CD4-positive, alpha-beta T cell treated with Interleukin-15 for 1 hour (primary cell): ENCODE measurements at regions not wholly inside any gene's neighbourhood (a gene's known extent, or its start where the extent isn't known, plus 50 kb on each side); places are given as distances from the start of the nearest gene placed in this dataset.
"Not testable (repeated sequence)": the region's sequence is repeated elsewhere in the genome, so short reads cannot be mapped to it uniquely, and the experiment has no call there.

Experiments used
- DNase-seq: peaks from one replicate; pipeline ENCODE4 v3.0.0-alpha.2; 2020

DNA sequence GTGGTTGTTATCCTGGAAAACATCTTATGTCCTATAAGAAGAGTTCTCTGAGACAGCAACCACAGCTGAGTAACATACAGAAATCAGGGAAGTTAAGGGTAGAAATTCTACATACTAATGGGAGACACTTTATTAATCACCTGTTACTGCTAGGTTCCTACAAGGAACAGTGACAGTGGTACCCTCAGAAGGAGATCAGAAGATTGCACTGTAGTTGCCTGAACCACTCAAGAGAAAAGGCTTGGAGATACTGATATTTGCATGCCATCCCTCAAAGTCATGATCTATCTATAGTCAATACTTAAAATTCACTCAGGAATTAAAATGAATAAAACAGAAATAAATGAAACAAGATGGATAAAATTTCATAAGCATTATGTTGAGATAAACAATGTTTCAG, 136.0 kb downstream of the LMLN start:
- DNase-seq: no peak

DNA sequence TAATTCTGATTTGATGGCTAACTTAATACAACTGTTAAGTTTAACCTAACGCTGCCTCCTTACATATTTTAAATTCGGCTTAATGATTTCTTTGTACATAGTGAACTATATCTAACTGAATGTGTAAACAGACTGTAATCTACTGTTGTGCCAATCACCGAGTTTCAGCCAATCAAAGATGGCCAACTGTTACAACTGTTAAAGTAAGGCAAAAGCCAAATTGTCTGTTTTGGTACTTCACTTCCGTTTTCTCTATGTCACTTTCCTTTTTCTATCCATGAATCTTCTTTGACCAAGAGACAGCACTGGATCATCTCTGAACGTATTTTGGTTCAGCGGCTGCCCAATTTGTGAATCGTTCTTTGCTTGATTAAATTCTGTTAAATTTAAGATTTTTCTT, 137.0 kb downstream of the LMLN start:
- no peak for DNase-seq

DNA sequence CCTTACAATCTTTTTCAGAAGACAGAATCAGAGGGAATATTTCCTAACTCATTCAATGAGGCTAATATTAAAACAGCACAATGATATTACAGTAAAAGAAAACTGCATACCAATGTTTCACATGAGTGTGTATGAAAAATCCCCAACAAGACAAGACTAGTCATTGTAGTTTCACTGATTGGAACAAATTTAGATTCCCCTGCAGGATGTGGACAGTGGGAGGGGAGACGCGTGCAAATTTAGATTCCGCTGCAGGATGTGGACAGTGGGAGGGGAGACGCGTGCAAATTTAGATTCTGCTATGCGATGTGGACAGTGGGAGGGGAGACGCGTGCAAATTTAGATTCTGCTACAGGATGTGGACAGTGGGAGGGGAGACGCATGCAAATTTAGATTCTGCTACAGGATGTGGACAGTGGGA, 138.7 kb downstream of the LMLN start:
- peak; percentile 44 for DNase-seq

DNA sequence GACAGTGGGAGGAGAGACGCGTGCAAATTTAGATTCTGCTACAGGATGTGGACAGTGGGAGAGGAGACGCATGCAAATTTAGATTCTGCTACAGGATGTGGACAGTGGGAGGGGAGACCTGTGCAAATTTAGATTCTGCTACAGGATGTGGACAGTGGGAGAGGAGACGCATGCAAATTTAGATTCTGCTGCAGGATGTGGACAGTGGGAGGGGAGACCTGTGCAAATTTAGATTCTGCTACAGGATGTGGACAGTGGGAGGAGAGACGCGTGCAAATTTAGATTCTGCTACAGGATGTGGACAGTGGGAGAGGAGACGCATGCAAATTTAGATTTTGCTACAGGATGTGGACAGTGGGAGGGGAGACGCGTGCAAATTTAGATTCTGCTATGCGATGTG, 143.1 kb downstream of the LMLN start:
- not testable (repeated sequence) for DNase-seq

DNA sequence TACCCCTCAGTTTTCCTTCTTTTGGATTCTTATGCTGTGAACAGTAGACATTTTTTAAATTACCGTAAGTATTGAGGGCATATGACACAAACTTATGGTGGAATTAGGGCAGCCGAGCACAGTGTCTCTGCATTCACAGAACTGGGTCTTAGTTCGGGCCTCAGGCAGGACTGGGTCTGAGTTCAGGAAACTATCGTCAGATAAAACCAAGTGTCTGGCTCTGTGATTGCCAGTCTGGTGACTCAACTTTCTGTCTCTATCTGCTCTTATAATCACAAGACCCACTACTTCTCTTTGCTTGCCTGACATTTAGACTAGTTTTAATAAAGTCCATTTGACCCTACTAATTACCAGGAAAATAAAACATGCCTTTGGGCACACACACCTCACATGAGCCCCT, 146.2 kb downstream of the LMLN start:
- DNase-seq: no peak

DNA sequence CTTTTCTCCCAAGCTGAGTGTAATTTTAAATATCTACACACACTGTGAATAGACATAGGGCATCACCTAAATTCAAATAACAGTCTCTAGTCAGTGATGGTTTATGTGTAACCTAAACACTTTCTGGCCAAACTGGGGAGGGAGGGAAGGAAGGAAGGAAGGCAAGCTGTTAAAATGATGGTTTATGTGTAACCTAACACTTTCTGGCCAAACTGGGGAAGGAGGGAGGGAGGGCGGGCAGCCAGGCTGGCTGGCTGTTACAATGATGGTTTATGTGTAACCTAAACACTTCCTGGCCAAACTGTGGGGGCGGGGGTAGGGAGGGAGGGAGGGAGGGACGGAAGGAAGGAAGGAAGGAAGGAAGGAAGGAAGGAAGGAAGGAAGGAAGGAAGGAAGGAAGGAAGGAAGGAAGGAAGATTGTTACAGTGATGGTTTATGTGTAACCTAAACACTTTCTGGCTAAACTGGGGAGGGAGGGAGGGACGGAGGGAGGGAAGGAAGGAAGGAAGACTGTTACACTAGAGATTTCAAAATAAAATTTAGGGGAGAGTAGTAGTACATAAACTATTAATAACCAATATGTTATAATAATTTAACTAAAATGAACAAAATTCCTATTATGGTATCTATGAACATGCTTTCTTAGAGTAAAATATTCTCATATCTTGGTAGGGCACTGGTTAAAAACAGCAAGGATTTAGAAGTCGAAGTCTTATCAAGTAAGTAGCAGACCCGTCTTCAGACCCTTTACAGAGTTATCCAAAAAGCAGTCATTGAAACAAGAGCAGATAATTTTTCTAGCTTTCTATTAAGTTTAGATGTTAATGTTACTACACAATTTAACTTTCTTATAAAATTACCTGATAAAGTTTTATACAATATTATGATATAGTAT, 148.1 kb downstream of the LMLN start:
- no peak for DNase-seq

DNA sequence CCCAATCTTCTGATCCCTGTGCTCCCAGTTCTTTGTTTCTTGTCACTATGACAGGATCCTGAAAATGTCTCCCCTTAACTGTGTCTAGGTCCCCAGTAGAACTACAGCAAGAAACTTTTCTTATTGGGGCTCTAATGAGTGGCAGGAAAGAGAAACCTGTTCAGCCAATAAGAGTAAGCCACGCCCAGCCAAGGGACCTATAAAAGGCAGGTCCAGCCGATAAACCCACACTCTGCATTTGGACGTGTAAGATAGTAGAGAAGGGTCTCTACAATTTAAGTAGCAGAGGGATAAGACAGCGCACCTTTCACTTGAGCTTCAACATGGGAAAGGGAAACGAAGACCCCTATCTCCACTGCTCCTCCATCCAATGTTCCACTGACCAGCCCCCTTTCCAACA, 149.9 kb downstream of the LMLN start:
- DNase-seq: no peak

DNA sequence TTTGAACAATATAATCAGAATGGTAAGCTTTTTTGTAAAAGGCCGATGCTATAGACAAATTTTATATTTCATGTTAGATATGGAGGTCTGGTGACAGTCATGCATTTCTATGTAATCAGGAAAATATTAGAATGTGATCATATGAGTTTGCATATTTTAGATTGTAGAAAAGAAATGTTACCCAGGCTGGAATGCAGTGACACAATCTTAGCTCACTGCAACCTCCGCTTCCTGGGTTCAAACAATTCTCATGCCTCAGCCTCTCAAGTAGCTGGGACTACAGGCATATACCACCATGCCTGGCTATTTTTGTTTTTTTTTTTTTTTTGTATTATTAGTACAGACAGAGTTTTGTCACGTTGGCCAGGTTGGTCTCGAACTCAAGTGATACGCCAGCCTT, 152.0 kb downstream of the LMLN start:
- DNase-seq: no peak

DNA sequence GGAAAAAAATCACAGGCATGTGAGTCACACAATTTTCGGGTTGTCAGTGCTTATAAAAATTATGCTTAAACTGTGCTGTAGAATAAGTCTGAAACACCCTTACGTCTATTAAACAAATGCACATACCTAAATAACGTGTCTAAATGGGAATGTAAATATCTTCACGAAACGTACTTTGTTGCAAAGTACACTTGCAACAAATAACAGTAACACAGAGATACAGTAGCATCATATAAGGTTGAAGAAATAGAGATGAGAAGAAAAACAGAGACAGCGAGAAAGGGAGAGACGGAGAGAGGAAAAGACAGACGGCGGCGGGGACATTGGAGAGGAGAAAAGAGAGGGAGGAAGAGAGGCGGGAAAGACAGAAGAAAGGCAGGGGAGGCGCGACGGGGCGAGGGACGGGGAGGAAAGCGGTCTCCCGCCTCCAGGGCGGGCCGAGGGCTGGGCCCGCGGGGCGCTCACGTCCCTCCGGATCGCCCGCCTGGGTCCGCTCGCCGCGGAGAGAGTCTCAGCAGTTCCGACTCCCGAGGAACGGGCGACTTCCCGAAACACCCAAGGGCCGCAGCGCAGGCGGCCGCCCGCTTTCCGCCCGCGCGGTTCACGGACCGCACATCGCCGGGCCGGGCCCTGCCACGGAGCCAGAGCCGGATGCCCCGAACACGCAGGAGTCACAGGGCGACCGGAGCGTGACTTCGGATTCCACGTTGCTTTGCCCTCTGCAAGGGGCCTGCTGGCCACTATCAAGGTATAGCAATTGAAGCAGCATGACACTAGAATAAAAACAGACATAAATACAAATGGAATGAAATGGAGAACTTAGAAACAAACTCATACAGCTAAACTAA, 153.4 kb downstream of the LMLN start:
- peak; percentile 19 for DNase-seq

DNA sequence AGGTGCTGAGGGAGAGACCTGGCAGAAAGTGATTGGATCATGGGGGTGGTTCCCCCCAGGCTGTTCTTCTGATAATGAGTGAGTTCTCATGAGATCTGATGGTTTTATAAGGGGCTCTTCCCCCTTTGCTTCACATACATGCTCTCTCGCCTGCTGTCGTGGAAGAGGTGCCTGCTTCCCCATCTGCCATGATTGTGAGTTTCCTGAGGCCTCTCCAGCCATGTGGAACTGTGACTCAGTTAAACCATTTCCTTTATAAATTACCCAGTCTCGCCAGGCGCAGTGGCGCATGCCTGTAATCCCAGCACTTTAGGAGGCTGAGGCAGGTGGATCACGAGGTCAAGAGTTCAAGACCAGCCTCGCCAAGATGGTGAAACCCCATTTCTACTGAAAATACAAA, 154.5 kb downstream of the LMLN start:
- DNase-seq: not testable (repeated sequence)

DNA sequence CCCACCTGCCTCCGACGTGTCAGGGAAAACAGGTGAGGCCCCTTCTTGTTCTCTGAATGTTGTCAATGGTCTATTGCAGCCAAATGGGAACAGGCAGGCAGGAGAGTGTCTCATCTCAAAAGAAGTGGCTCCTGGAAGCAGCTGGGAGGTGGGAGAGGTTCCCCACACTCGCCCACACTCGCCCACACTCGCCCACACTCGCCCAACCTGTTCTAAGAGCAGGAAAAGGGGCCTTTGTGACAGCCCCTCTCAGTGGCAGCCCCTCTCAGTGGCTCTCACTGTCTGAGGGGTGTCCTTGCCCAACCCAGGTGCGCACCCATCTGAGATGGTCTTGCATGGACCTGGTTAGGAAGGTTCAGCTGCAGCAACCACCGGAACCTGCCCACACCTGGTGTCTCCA, 162.2 kb downstream of the LMLN start:
- DNase-seq: not testable (repeated sequence)

DNA sequence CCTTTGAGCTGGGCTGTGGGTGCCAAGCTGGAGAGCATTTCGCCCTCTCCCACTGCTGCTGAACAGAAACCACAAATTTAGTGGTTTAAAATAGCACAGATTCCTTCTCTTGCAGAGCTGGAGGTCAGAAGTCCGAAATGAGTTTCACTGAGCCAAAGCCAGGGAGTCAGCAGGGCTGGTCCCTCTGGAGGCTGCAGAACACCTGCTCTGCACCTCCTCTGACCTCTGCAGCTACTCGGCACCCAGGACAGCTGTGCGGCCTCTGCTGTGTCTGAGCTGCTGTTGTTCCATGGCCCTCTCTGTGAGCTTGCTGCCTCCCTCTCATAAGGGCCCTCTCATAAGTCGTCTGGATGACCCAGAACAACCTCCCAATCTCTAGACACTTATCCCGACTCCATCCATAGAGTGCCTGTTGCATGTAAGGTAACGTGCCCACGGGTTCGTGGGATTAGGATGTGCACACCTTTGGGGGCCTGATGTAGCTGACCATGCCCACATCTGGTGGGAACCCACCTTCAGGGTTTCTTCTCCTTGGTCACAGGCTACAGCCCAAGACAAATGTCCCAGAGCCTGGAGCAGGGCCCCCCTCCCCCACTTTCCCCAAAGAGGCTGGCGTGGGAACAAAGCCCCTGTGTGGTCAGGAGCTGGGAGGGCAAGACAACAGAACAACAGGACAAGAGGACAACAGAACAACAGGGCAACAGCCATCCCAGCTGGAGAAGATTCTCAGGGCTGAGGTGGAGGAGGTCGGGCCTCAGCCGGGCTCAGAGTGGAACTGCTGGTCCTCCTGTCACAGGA, 177.2 kb downstream of the LMLN start:
- DNase-seq: not testable (repeated sequence)

DNA sequence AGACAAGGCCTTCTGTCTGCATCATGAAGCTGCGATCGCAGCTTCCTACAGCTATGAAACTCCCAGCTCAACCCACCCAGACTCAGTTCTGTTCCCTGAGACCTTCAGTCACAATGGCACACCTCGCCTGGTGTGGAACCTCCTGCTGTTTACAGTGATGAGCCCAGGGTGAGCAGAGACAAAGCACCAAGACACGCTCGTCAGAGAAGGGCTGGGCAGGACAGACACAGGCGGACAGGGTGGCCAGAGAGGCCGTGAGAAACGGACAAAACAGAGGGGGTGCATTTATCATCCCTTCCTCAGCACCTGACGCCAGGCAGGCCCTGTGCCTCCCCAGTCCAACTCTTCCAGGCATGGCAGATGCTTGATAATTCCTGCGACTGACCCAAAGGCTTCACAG, 178.2 kb downstream of the LMLN start:
- not testable (repeated sequence) for DNase-seq

DNA sequence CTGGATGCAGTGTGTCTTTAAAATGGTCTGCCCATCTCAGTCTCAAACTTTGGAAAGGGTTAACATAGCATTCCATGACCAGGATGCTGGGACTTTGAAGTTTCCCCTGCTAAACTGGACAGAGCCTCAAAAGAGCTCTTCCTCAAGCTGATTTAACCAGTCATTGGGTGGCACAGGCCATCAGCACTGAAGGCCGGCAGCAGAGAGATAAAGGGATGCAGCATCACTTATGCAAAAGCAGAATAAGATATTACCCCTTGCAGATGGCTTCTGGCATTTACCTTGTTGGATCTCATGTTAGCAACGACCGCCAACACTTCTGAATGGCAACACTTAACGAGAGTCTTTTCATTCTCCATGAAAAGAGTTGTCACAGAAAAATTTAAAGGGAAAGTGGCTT, 179.0 kb downstream of the LMLN start:
- not testable (repeated sequence) for DNase-seq

DNA sequence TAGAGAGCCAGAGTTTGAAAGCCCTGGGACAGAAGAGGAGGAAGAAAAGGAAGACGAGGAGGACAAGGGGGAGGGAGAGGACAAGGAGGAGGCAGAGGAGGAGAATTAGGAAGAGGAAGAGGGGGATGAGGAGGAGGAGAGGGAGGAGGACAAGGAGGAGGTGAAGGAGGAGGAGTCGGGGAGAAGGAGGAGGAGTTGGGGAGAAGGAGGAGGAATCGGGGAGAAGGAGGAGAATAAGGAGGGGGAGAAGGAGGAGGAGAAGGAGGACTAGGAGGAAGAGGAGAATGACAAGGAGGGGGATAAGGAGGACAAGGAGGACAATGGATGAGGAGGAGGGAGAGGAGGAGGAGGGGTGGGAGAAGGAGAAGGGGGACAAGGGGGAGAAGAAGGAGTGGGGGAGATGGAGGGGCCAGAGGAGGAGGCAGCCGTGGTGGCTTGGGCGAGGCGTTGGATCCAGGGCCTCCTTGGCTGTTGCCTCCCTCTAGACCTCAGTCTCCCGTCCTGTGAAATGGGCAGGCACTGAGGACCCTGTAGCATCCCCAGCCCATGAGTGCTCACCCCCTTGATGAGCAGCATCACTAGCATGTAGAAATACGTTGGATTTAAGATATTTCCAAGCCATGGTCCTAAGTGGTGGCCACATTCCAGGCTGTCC, 179.6 kb downstream of the LMLN start:
- DNase-seq: not testable (repeated sequence)

DNA sequence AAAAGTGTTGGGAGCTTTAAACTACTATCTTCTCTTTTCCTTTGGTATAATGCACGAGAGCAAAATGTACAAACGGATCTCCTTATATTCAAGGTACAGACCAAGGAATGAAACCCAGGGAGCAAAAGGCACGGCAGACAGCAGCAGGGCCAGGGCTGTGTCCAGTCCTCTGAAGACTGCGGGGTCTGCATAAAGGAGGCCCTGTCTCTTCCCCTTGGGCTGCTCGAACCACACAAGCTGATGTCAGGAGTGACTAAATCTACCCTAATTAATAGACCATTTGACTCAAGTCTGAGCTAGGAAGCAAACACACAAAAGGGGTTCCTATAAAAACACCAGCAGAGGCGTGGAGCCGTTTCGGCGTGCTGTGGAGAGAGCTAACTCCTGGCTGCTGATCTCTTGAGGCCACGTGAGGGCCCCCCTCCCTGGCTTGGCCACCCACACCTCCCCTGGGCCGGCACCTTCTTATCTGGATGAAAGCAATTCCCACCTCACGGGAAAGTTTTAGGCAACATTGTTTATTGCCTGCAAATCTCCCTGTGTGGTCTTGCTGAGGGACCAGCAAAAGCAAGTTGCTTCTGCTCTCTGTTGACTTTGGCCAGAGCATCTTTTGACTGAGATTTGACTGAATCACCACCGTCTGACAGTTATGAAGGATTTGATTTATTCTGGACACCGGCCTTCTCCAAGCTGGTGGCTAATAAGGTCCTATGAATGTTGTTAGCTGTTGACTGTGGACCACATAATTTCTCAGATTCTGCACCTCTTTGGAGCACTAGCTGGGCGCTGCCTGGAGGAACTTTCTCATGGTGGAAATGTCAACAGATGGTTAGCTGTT, 183.5 kb downstream of the LMLN start:
- not testable (repeated sequence) for DNase-seq

DNA sequence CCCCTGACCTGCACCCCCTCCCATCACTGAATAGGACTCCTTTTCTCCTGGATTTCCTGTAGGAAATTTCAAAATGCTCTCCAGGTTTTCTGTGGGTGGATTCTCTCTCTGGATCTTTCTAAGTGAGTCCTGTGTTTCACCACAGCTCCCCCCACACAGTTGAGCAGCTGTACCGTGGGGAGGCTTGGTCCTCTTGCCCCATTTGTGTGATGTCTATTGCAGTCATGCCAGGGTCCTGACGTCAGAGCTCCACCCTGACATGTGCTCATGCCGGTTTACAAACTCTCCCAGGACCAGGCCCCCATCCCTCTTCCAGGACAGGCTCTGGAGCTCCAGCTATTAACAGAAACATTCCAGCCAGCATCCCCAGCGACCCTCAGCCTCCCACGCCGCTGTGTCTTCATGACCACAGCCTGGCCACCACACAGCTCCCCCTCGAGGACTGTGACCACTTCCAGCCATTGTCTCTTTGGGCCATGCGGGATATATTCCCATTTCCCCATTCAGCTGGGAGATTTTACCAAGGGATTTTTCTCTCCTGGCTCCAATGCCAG, 185.3 kb downstream of the LMLN start:
- DNase-seq: not testable (repeated sequence)

DNA sequence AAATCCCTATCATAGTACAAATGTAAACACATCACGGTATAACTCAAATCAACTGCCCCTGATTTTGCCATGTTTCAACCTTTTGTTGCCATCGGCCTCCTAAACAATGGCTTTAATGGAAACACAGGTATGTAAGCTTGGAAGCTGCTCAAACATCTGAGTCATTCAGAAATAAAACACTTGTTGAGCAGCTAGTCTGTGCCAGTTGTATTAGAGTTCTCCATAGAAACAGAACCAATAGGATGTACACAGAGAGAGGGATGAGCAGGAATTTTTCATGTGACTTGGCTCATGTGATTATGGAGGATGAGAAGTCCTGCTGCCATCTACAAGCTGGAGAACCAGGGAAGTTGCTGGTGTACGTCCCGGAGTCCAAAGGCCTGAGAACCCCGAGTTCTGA, 186.1 kb downstream of the LMLN start:
- DNase-seq: not testable (repeated sequence)

DNA sequence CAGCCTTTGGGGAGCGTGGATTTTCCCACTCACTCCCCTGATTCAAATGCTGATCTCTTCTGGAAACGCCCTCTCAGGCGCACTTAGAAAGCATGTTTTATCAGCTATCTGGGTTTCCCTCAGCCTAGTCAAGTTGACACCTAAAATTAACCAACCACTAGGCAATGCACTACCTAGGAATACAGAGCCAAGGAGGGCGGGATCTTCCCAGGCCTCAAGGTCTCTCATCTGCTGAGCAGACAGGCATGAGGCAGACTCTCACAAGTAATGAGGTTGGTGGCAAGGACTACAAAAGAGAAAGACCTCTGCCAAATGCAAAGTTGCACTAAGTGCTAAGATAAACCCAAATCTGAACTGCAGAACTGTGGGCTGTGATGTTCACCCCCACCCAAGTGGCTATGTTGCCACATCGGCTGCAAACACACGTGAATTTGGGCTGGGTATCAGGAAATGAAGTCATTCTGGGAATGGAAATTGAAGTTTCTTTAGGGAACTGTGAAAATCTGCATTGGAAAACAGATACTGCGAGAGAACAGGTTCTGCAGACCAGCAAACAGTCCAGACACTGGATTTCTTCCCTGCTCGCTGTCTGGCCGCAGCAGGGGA, 186.6 kb downstream of the LMLN start:
- not testable (repeated sequence) for DNase-seq

DNA sequence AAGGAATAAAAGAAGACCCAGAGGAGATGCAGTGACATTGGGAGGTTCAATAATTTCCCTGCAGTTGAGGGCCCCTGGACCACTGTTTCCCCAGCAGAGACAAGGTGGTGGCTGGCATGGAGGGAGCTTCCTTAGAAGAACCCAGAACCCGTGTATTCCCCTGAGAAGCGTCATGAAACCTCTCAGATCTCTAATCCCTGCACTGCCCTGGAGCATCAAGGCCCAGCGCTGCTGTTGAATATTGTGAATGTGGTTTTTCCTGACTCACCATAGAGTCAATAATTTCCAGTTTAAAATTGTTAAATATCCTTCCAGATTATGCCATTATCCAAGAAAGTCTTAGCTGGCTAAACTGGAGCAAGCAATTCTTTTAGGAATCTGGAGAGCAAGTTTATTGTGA, 187.2 kb downstream of the LMLN start:
- DNase-seq: not testable (repeated sequence)

DNA sequence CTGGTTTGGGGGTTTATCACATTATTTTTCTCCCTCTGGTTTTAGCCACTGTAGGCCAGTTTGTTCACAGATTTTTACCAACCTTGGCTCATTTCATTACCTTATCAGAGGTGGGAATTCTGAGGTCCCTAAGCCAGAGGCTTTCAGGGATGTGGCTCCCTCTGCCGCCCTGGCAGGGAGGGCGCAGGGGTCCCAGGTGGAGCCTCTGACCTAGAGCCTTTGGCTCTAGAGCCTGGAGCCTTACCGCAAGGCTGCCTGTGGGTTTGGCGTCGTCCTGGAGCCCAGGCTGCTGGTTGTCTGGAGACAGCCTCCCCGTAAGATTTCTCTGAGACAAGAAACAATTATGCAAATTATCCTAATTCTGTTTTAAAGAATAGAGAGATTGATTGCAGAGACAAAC, 188.0 kb downstream of the LMLN start:
- DNase-seq: not testable (repeated sequence)
